T follicular helper cell (primary cell): ENCODE measurements at regions not wholly inside any gene's neighbourhood (a gene's known extent, or its start where the extent isn't known, plus 50 kb on each side); places are given as distances from the start of the nearest gene placed in this dataset.

Experiments
- DNase-seq: peaks from one replicate; pipeline ENCODE4 v3.0.0-alpha.2; 2020; ENCODE audit warnings: low read depth

- DNase-seq: no peak
These were observed 77.2 kb downstream of the HIF1AN start for GRCh38 chr10:100612601-100613595.

GRCh38 chr10:100613846-100614245 lies 78.1 kb downstream of the HIF1AN start:
- no peak for DNase-seq

GRCh38 chr10:100614429-100615095 lies 78.8 kb downstream of the HIF1AN start:
- DNase-seq: no peak

- no peak for DNase-seq
These were observed 79.5 kb downstream of the HIF1AN start for GRCh38 chr10:100615241-100615640.

- no peak for DNase-seq
These were observed 80.2 kb downstream of the HIF1AN start for GRCh38 chr10:100615908-100616307.

GRCh38 chr10:100618091-100618615 lies 82.4 kb downstream of the HIF1AN start:
- DNase-seq: no peak

GRCh38 chr10:100618632-100619255 lies 83.0 kb downstream of the HIF1AN start:
- DNase-seq: no peak

GRCh38 chr10:100620087-100620835 lies 84.5 kb downstream of the HIF1AN start:
- DNase-seq: no peak

- peak; percentile 31 for DNase-seq
These were observed 85.8 kb downstream of the HIF1AN start for GRCh38 chr10:100621360-100622205.

GRCh38 chr10:100622946-100623345 lies 87.2 kb downstream of the HIF1AN start:
- DNase-seq: no peak

- DNase-seq: no peak
These were observed 87.9 kb downstream of the HIF1AN start for GRCh38 chr10:100623521-100624230.

- no peak for DNase-seq
These were observed 88.6 kb downstream of the HIF1AN start for GRCh38 chr10:100624298-100624697.

GRCh38 chr10:100625816-100626215 lies 90.1 kb downstream of the HIF1AN start:
- DNase-seq: no peak

GRCh38 chr10:100628061-100628460 lies 92.3 kb downstream of the HIF1AN start:
- DNase-seq: no peak

- no peak for DNase-seq
These were observed 95.4 kb downstream of the HIF1AN start for GRCh38 chr10:100631192-100631591.

GRCh38 chr10:100632027-100632426 lies 96.3 kb downstream of the HIF1AN start:
- no peak for DNase-seq

- DNase-seq: no peak
These were observed 98.3 kb downstream of the HIF1AN start for GRCh38 chr10:100634034-100634433.

- no peak for DNase-seq
These were observed 101.3 kb downstream of the HIF1AN start for GRCh38 chr10:100636848-100637553.

- no peak for DNase-seq
These were observed 102.0 kb downstream of the HIF1AN start for GRCh38 chr10:100637785-100638184.
